Inferior parietal cortex (tissue), 1 donor: ENCODE measurements at regions not wholly inside any gene's neighbourhood (a gene's known extent, or its start where the extent isn't known, plus 50 kb on each side); places are given as distances from the start of the nearest gene placed in this dataset.
A peak's percentile ranks its signal among the peaks of the same experiment; 100 is the strongest.
"Not testable (repeated sequence)": the region's sequence is repeated elsewhere in the genome, so short reads cannot be mapped to it uniquely, and the experiment has no call there.

Source experiments
- DNase-seq: peaks from one replicate; pipeline ENCODE4 v3.0.0-alpha.2; 2016; ENCODE audit errors: extremely low spot score

- DNase-seq = no peak
Measured at GRCh38 chr18:78410094-78410786, 569.4 kb upstream of the SALL3 start.

- DNase-seq = no peak
Measured at GRCh38 chr18:78411539-78411938, 568.1 kb upstream of the SALL3 start.

- no peak for DNase-seq
Measured at GRCh38 chr18:78414302-78414701, 565.3 kb upstream of the SALL3 start.

GRCh38 chr18:78416853-78417252 lies 562.8 kb upstream of the SALL3 start:
- DNase-seq = no peak

GRCh38 chr18:78418379-78418778 lies 561.2 kb upstream of the SALL3 start:
- DNase-seq = no peak

- DNase-seq = no peak
Measured at GRCh38 chr18:78419171-78419570, 560.4 kb upstream of the SALL3 start.

- DNase-seq = no peak
Measured at GRCh38 chr18:78420116-78420515, 559.5 kb upstream of the SALL3 start.

- DNase-seq = no peak
Measured at GRCh38 chr18:78421392-78421791, 558.2 kb upstream of the SALL3 start.

GRCh38 chr18:78422336-78422735 lies 557.3 kb upstream of the SALL3 start:
- no peak for DNase-seq

GRCh38 chr18:78423811-78424210 lies 555.8 kb upstream of the SALL3 start:
- no peak for DNase-seq

- DNase-seq = no peak
Measured at GRCh38 chr18:78424403-78425018, 555.1 kb upstream of the SALL3 start.

GRCh38 chr18:78425019-78425412 lies 554.6 kb upstream of the SALL3 start:
- DNase-seq = no peak

GRCh38 chr18:78427081-78427480 lies 552.5 kb upstream of the SALL3 start:
- DNase-seq = no peak

GRCh38 chr18:78429127-78430108 lies 550.2 kb upstream of the SALL3 start:
- no peak for DNase-seq

GRCh38 chr18:78430131-78430758 lies 549.4 kb upstream of the SALL3 start:
- DNase-seq = no peak

- DNase-seq = no peak
Measured at GRCh38 chr18:78431606-78432005, 548.0 kb upstream of the SALL3 start.

- DNase-seq = no peak
Measured at GRCh38 chr18:78433562-78433961, 546.1 kb upstream of the SALL3 start.

- no peak for DNase-seq
Measured at GRCh38 chr18:78436110-78436509, 543.5 kb upstream of the SALL3 start.

GRCh38 chr18:78438235-78438634 lies 541.4 kb upstream of the SALL3 start:
- not testable (repeated sequence) for DNase-seq

GRCh38 chr18:78445880-78446279 lies 533.7 kb upstream of the SALL3 start:
- no peak for DNase-seq

GRCh38 chr18:78447211-78447610 lies 532.4 kb upstream of the SALL3 start:
- peak; percentile 22 for DNase-seq

GRCh38 chr18:78448106-78448505 lies 531.5 kb upstream of the SALL3 start:
- DNase-seq = no peak
